Vagina (tissue), 2 donors: ENCODE measurements at regions not wholly inside any gene's neighbourhood (a gene's known extent, or its start where the extent isn't known, plus 50 kb on each side); places are given as distances from the start of the nearest gene placed in this dataset.

ENCODE experiments used
- DNase-seq, 2 donors: peaks; one replicate each; pipeline ENCODE4 v3.0.0-alpha.2; 2017; ENCODE audit errors: extremely low spot score in 2 of 2
- H3K27ac ChIP-seq: fragments of 200-600 bp; sonication (generic); one replicate; pipeline ENCODE4 v1.5.1; 2019
- H3K27me3 ChIP-seq: fragments of 200-600 bp; sonication (generic); one replicate; pipeline ENCODE4 v1.5.1; 2019
- H3K36me3 ChIP-seq, 2 donors: fragments of 200-600 bp; sonication (generic); one replicate each; pipeline ENCODE4 v1.5.1; 2017 to 2019
- H3K4me1 ChIP-seq: fragments of 200-600 bp; sonication (generic); one replicate; pipeline ENCODE4 v1.5.1; 2019
- H3K4me3 ChIP-seq, 2 donors: fragments of 200-600 bp; sonication (generic); 1 replicate in 1 of 2; 2 replicates in 1 of 2; pipeline ENCODE4 v1.5.1; 2016 to 2019
- H3K9me3 ChIP-seq: fragments of 200-600 bp; sonication (generic); one replicate; pipeline ENCODE4 v1.5.1; 2019
- POLR2A ChIP-seq, 2 donors: fragments of 450-650 bp; IDR thresholded peaks; one replicate each; pipeline ENCODE4 v1.6.1; 2017; ENCODE audit warnings: antibody characterized with exemption in 2 of 2, mild to moderate bottlenecking in 2 of 2, moderate library complexity in 2 of 2
- POLR2AphosphoS5 ChIP-seq, 2 donors: sonication (generic); formaldehyde crosslinking; IDR thresholded peaks; one replicate each; pipeline ENCODE4 v1.9.0; 2017; ENCODE audit warnings: antibody characterized with exemption in 2 of 2, mild to moderate bottlenecking in 2 of 2, low read depth in 1 of 2; ENCODE audit not compliant: insufficient read depth in 1 of 2
- intact Hi-C: fragments of 100-400 bp; cut with DNase I; formaldehyde crosslinking; loops from one replicate; pipeline ENCODE4 v1.15.1; 2023
- TF ChIP-seq, protein P1 (sequence below), 3 experiments: fragments of 450-650 bp in 2 of 3; fragments of 200-600 bp in 1 of 3; sonication (generic) in 1 of 3; IDR thresholded peaks; one replicate each; pipeline ENCODE4 v1.5.1; 2017 to 2019; ENCODE audit warnings: antibody characterized with exemption in 3 of 3, mild to moderate bottlenecking in 2 of 3, moderate library complexity in 2 of 3

DNA sequence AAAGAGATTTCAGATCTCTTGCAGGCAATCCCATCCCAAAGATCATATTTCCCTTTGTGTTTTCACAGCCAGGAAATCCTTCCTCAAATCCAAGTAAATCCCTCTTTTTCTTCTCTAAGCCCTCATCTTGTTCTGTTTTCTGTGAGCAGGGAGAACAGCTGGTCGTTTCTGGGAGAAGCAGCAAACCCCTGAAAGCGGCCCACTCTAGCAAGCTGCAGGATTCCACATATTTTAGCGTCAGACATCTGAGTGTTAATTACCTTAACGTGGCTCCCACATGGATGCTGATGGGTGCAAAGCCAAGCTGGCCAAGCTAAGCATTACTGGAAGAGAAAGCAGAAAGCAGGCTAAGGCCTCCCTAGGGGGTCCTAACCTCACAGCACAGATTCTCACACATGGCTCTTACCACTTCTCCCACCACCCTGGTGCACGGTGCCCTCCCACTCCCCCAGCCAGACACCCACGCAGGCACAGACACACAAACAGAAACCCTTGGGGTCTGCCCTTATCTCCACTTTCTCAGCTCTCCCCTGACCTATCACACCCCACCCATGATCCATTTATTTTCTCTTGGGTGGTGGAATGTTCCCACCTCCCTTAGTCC lies 551.0 kb upstream of the AUTS2 start:
- Histone ChIP-seq H3K27me3 (no peaks in the 10 kb centered on the region), H3K9me3 (no peaks in the 10 kb centered on the region), H3K4me1 (no peaks in the 10 kb centered on the region), H3K4me3 (no peak overlapping the region), H3K36me3 (no peaks in the 10 kb centered on the region), H3K27ac (no peak overlapping the region)
- no peak for TF ChIP-seq POLR2AphosphoS5 (IDR thresholded peaks at IDR 0.05; ENCODE audit: insufficient read depth in 1 of 2, low read depth in 1 of 2)
- TF ChIP-seq POLR2A (IDR thresholded peaks at IDR 0.05) = no peak
- TF ChIP-seq, protein P1, sequence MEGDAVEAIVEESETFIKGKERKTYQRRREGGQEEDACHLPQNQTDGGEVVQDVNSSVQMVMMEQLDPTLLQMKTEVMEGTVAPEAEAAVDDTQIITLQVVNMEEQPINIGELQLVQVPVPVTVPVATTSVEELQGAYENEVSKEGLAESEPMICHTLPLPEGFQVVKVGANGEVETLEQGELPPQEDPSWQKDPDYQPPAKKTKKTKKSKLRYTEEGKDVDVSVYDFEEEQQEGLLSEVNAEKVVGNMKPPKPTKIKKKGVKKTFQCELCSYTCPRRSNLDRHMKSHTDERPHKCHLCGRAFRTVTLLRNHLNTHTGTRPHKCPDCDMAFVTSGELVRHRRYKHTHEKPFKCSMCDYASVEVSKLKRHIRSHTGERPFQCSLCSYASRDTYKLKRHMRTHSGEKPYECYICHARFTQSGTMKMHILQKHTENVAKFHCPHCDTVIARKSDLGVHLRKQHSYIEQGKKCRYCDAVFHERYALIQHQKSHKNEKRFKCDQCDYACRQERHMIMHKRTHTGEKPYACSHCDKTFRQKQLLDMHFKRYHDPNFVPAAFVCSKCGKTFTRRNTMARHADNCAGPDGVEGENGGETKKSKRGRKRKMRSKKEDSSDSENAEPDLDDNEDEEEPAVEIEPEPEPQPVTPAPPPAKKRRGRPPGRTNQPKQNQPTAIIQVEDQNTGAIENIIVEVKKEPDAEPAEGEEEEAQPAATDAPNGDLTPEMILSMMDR (IDR thresholded peaks at IDR 0.05) = no peak
- DNase-seq = no peak
- intact Hi-C loops = no loop called here

DNA sequence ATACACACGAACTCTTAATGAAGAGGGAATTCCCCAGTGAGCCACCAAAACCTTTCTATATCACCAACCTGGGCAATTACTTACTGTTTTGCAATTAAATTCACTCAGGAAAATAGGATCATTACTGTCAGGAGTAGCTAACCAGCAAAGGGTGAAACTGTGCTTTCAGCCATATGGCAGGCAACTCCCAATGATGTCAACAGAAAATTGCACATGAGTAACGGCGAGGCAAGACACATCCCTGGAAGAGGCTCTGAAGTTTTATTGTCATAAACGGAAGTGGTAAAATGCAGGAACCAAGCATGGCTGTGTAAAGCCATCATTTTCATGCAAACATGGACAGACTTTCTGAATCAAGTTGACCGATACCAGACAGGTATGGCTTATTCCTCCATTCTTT lies 548.9 kb upstream of the AUTS2 start:
- Histone ChIP-seq H3K4me1 (no peaks in the 10 kb centered on the region), H3K27me3 (no peaks in the 10 kb centered on the region), H3K4me3 (no peak overlapping the region), H3K27ac (no peak overlapping the region), H3K36me3 (no peaks in the 10 kb centered on the region), H3K9me3 (no peaks in the 10 kb centered on the region)
- intact Hi-C loops = no loop called here
- no peak for TF ChIP-seq POLR2A (IDR thresholded peaks at IDR 0.05)
- no peak for TF ChIP-seq POLR2AphosphoS5 (IDR thresholded peaks at IDR 0.05; ENCODE audit: insufficient read depth in 1 of 2, low read depth in 1 of 2)
- TF ChIP-seq, protein P1 (IDR thresholded peaks at IDR 0.05) = no peak
- no peak for DNase-seq

DNA sequence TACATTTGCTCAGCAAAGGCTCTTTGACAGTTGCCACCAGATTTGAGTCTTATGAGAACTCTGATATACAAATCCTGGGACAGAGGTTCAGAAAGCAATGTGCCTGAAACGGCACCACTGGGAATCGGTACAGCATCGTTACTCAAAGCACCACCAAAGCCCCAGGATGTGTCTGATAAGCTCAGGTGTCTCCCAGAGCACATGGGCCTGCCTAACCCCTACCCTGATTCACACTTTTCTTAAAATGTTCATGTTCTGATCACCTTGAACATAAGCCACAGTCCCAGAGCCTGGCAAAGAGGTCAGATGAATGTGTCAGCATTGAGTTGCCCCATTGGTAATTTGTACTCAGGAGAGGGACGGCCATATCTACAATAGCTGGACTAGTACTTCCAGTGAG lies 545.8 kb upstream of the AUTS2 start:
- Histone ChIP-seq H3K9me3 (no peaks in the 10 kb centered on the region), H3K27ac (no peak overlapping the region), H3K36me3 (no peaks in the 10 kb centered on the region), H3K27me3 (no peaks in the 10 kb centered on the region), H3K4me1 (no peaks in the 10 kb centered on the region), H3K4me3 (no peak overlapping the region)
- DNase-seq = no peak
- intact Hi-C loops = no loop called here
- TF ChIP-seq POLR2AphosphoS5 (IDR thresholded peaks at IDR 0.05; ENCODE audit: insufficient read depth in 1 of 2, low read depth in 1 of 2) (no peak), POLR2A (IDR thresholded peaks at IDR 0.05) (no peak)
- TF ChIP-seq, protein P1 (IDR thresholded peaks at IDR 0.05) = no peak

DNA sequence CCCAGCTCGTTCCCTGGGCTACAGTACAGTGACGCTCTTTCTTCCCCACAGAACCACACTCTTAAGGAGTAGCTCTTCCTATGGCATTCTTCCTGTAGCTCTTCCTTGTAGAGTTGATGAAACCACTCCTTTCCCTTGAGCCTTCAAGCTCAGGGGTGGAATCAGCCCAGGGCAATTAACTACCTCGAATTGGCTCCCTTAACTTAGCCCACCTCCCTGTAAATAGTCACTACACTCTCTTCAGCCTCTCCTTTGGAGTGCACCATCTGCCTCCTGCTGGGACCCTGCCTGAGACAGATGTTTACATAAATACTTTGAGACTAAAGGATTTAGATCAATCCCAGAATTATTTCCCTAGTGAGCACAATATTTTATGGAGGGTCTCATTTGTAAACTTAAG lies 537.8 kb upstream of the AUTS2 start:
- no peak overlapping the region for H3K4me3 ChIP-seq
- no peak overlapping the region for H3K27ac ChIP-seq
- H3K27me3 ChIP-seq = no peaks in the 10 kb centered on the region
- intact Hi-C loops = no loop called here
- H3K4me1 ChIP-seq = no peaks in the 10 kb centered on the region
- no peak for DNase-seq
- H3K36me3 ChIP-seq = no peaks in the 10 kb centered on the region
- no peaks in the 10 kb centered on the region for H3K9me3 ChIP-seq
- TF ChIP-seq POLR2A (IDR thresholded peaks at IDR 0.05) = no peak
- TF ChIP-seq, protein P1 (IDR thresholded peaks at IDR 0.05) = no peak
- no peak for TF ChIP-seq POLR2AphosphoS5 (IDR thresholded peaks at IDR 0.05; ENCODE audit: insufficient read depth in 1 of 2, low read depth in 1 of 2)

DNA sequence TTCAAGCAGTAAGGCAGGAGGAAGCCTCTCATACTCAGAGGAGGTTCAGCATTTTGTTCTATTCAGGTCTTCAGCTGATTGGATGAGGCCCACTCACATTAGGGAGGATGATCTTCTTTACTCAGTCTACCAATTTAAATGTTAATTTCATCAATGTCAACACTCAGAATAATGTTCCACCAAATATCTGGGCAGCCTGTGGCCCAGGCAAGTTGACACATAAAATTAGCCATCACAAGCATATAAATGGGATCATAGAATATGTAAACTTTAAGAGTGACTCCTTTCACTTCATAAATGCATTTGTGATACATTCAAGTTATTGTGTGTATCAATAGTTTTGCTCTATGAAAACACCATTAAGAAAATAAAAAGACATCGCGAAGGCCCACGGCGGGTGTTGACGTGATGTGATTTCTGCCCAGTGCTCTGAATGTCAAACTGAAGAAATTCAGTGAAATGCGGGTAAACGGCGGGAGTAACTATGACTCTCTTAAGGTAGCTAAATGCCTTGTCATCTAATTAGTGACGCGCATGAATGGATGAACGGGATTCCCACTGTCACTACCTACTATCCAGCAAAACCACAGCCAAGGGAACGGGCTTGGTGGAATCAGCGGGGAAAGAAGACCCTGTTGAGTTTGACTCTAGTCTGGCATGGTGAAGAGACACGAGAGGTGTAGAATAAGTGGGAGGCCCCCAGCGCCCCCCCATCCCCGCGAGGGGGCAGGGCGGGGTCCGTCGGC lies 536.1 kb upstream of the AUTS2 start:
- intact Hi-C loops = no loop called here

More for the DNA sequence above, 536.1 kb upstream of the AUTS2 start:
- no peak for DNase-seq
- H3K9me3 ChIP-seq = no peaks in the 10 kb centered on the region
- H3K4me1 ChIP-seq = no peaks in the 10 kb centered on the region
- no peaks in the 10 kb centered on the region for H3K36me3 ChIP-seq
- TF ChIP-seq POLR2AphosphoS5 (IDR thresholded peaks at IDR 0.05; ENCODE audit: insufficient read depth in 1 of 2, low read depth in 1 of 2) = no peak
- TF ChIP-seq, protein P1 (IDR thresholded peaks at IDR 0.05) = no peak
- TF ChIP-seq POLR2A (IDR thresholded peaks at IDR 0.05) = no peak
- no peak overlapping the region for H3K27ac ChIP-seq
- H3K27me3 ChIP-seq = no peaks in the 10 kb centered on the region
- no peak overlapping the region for H3K4me3 ChIP-seq
